ENCODE measurements at regions not wholly inside any gene's neighbourhood (a gene's known extent, or its start where the extent isn't known, plus 50 kb on each side); places are given as distances from the start of the nearest gene placed in this dataset.

DNA sequence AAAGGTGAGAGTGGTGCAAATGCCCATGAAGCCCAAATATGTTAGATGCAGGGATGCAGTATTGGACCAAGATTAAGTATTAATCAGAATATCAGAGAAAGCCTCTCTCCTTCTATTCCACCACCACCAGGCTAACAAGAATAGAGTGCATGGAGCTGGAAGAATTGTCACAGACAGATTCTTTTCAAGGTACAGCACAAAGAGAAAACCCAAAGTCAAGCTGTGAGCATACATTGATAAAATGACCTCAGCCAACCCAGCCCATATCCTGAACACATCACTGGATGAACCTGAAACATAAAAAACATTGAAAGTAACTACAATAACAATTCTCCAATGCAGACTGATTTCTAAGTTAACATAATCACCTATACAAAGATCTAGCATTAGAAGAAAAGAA, 445.7 kb upstream of the NETO1 start:
- no peak for TF ChIP-seq EZH2 (IDR thresholded peaks at IDR 0.05; ENCODE audit: borderline replicate concordance)
- TF ChIP-seq, protein P1, sequence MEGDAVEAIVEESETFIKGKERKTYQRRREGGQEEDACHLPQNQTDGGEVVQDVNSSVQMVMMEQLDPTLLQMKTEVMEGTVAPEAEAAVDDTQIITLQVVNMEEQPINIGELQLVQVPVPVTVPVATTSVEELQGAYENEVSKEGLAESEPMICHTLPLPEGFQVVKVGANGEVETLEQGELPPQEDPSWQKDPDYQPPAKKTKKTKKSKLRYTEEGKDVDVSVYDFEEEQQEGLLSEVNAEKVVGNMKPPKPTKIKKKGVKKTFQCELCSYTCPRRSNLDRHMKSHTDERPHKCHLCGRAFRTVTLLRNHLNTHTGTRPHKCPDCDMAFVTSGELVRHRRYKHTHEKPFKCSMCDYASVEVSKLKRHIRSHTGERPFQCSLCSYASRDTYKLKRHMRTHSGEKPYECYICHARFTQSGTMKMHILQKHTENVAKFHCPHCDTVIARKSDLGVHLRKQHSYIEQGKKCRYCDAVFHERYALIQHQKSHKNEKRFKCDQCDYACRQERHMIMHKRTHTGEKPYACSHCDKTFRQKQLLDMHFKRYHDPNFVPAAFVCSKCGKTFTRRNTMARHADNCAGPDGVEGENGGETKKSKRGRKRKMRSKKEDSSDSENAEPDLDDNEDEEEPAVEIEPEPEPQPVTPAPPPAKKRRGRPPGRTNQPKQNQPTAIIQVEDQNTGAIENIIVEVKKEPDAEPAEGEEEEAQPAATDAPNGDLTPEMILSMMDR (IDR thresholded peaks at IDR 0.05; ENCODE audit: poor library complexity) = no peak

Measured in hepatocyte (in vitro differentiated cells).